Upper lobe of left lung (tissue), 6 donors: ENCODE measurements at regions not wholly inside any gene's neighbourhood (a gene's known extent, or its start where the extent isn't known, plus 50 kb on each side); places are given as distances from the start of the nearest gene placed in this dataset.

Experiments
- ATAC-seq, 2 donors: fragments of 200-7000 bp; cut with Tn5 transposase; one replicate each; pipeline ENCODE4 v1.9.1; 2022; ENCODE audit warnings: mild to moderate bottlenecking in 2 of 2, moderate library complexity in 2 of 2; ENCODE audit not compliant: low FRiP score in 2 of 2
- DNase-seq, 2 donors: peaks; one replicate each; pipeline ENCODE4 v3.0.0-alpha.2; 2019 to 2020
- H3K27ac ChIP-seq, 4 donors: fragments of 200-600 bp; sonication (generic); one replicate each; pipeline ENCODE4 v1.5.1; 2016 to 2019
- H3K27me3 ChIP-seq, 4 donors: fragments of 200-600 bp; sonication (generic); one replicate each; pipeline ENCODE4 v1.5.1; 2017 to 2019
- H3K36me3 ChIP-seq, 4 donors: fragments of 200-600 bp; sonication (generic); one replicate each; pipeline ENCODE4 v1.5.1; 2016 to 2019
- H3K4me1 ChIP-seq, 4 donors: fragments of 200-600 bp; sonication (generic); one replicate each; pipeline ENCODE4 v1.5.1; 2018 to 2019
- H3K4me3 ChIP-seq, 4 donors: fragments of 200-600 bp; sonication (generic); one replicate each; pipeline ENCODE4 v1.5.1; 2017 to 2019; ENCODE audit warnings: mild to moderate bottlenecking in 2 of 4, moderate library complexity in 1 of 4
- H3K9me3 ChIP-seq, 4 donors: fragments of 200-600 bp; sonication (generic); one replicate each; pipeline ENCODE4 v1.5.1; 2018 to 2019
- CTCF ChIP-seq, 6 experiments: fragments of 450-650 bp in 4 of 6; fragments of 200-600 bp in 2 of 6; sonication (generic) in 2 of 6; IDR thresholded peaks; one replicate each; pipeline ENCODE4 v1.5.1; 2016 to 2019; ENCODE audit warnings: antibody characterized with exemption in 6 of 6
- EP300 ChIP-seq, 4 donors: sonication (generic); formaldehyde crosslinking; IDR thresholded peaks; one replicate each; pipeline ENCODE4 v1.5.1; 2017; ENCODE audit warnings: antibody characterized with exemption in 4 of 4, control low read depth in 2 of 4
- POLR2A ChIP-seq, 4 donors: fragments of 450-650 bp; IDR thresholded peaks; one replicate each; pipeline ENCODE4 v1.5.1; 2016 to 2017; ENCODE audit warnings: antibody characterized with exemption in 4 of 4, mild to moderate bottlenecking in 2 of 4
- POLR2AphosphoS5 ChIP-seq, 2 donors: sonication (generic); formaldehyde crosslinking; IDR thresholded peaks; one replicate each; pipeline ENCODE4 v1.5.1; 2017; ENCODE audit warnings: antibody characterized with exemption in 2 of 2
- WGBS, 2 donors: methylation state at CpG; one replicate each; pipeline ENCODE4 v1.1.5; 2017 to 2018; 5-methylcytosine and 5-hydroxymethylcytosine counted together
- donor health status: DM: no; HTN: no; CAD: no; lungs with moderate emphysema.
- donor health status: DM: no; HTN: yes; CAD: no; lungs with severe emphysema.

GRCh38 chr1:223445402-223445801 lies 52.2 kb downstream of the CCDC185 start:
- 73 to 79% methylated on average over 2 of the region's 2 CpGs for WGBS, 2 donors
- TF ChIP-seq POLR2AphosphoS5 (IDR thresholded peaks at IDR 0.05), result no peak
- no peak for TF ChIP-seq CTCF (IDR thresholded peaks at IDR 0.05)
- no peak for TF ChIP-seq EP300 (IDR thresholded peaks at IDR 0.05)
- no peak for TF ChIP-seq POLR2A (IDR thresholded peaks at IDR 0.05)
- peaks cover 0 to 6% (median 3%) of the 10 kb centered on the region in 4 donors for H3K9me3 ChIP-seq
- DNase-seq (no peak), ATAC-seq (no peak)
- no peaks in the 10 kb centered on the region for H3K36me3 ChIP-seq
- no peak overlapping the region for H3K27ac ChIP-seq
- no peak overlapping the region for H3K4me3 ChIP-seq
- H3K27me3 ChIP-seq, result no peaks in the 10 kb centered on the region
- H3K4me1 ChIP-seq, result no peaks in the 10 kb centered on the region

- WGBS, 2 donors, result 81 to 93% methylated on average over 4 of the region's 4 CpGs
- TF ChIP-seq POLR2AphosphoS5 (IDR thresholded peaks at IDR 0.05) (no peak), POLR2A (IDR thresholded peaks at IDR 0.05) (no peak), EP300 (IDR thresholded peaks at IDR 0.05) (no peak), CTCF (IDR thresholded peaks at IDR 0.05) (no peak)
- Histone ChIP-seq H3K27me3 (no peaks in the 10 kb centered on the region), H3K4me3 (no peak overlapping the region), H3K9me3 (no peaks in the 10 kb centered on the region), H3K27ac (no peak overlapping the region), H3K4me1 (no peaks in the 10 kb centered on the region), H3K36me3 (no peaks in the 10 kb centered on the region)
- ATAC-seq (no peak), DNase-seq (no peak)
These were observed 60.7 kb downstream of the CCDC185 start for GRCh38 chr1:223453902-223454301.

- Histone ChIP-seq H3K36me3 (no peaks in the 10 kb centered on the region), H3K4me3 (no peak overlapping the region), H3K27me3 (no peaks in the 10 kb centered on the region), H3K27ac (no peak overlapping the region), H3K9me3 (no peaks in the 10 kb centered on the region), H3K4me1 (no peaks in the 10 kb centered on the region)
- 77 to 100% methylated on average over 1 to 2 of the region's 2 CpGs for whole genome bisulfite sequencing, 2 donors
- no peak for DNase-seq
- no peak for TF ChIP-seq CTCF (IDR thresholded peaks at IDR 0.05)
- no peak for TF ChIP-seq EP300 (IDR thresholded peaks at IDR 0.05)
- no peak for TF ChIP-seq POLR2A (IDR thresholded peaks at IDR 0.05)
- no peak for TF ChIP-seq POLR2AphosphoS5 (IDR thresholded peaks at IDR 0.05)
- ATAC-seq, result no peak
These were observed 61.7 kb downstream of the CCDC185 start for GRCh38 chr1:223454959-223455358.

- WGBS, 2 donors, result 60 to 79% methylated on average over 1 of the region's 1 CpG
- TF ChIP-seq POLR2A (IDR thresholded peaks at IDR 0.05), result no peak
- no peak for TF ChIP-seq CTCF (IDR thresholded peaks at IDR 0.05)
- no peak for TF ChIP-seq POLR2AphosphoS5 (IDR thresholded peaks at IDR 0.05)
- TF ChIP-seq EP300 (IDR thresholded peaks at IDR 0.05), result no peak
- H3K27ac ChIP-seq, result no peak overlapping the region
- ATAC-seq, result no peak
- H3K9me3 ChIP-seq, result no peaks in the 10 kb centered on the region
- H3K4me3 ChIP-seq, result no peak overlapping the region
- no peaks in the 10 kb centered on the region for H3K36me3 ChIP-seq
- no peak for DNase-seq
- H3K4me1 ChIP-seq, result no peaks in the 10 kb centered on the region
- no peaks in the 10 kb centered on the region for H3K27me3 ChIP-seq
These were observed 62.3 kb downstream of the CCDC185 start for GRCh38 chr1:223455470-223455869.

GRCh38 chr1:223456747-223457146 lies 63.5 kb downstream of the CCDC185 start:
- Histone ChIP-seq H3K4me3 (no peak overlapping the region), H3K36me3 (no peaks in the 10 kb centered on the region), H3K27ac (no peak overlapping the region), H3K4me1 (no peaks in the 10 kb centered on the region), H3K9me3 (no peaks in the 10 kb centered on the region), H3K27me3 (no peaks in the 10 kb centered on the region)
- 70 to 81% methylated on average over 4 of the region's 4 CpGs for WGBS, 2 donors
- DNase-seq, result no peak
- no peak for ATAC-seq
- no peak for TF ChIP-seq POLR2AphosphoS5 (IDR thresholded peaks at IDR 0.05)
- TF ChIP-seq CTCF (IDR thresholded peaks at IDR 0.05), result no peak
- no peak for TF ChIP-seq POLR2A (IDR thresholded peaks at IDR 0.05)
- no peak for TF ChIP-seq EP300 (IDR thresholded peaks at IDR 0.05)
